ENCODE measurements at regions not wholly inside any gene's neighbourhood (a gene's known extent, or its start where the extent isn't known, plus 50 kb on each side); places are given as distances from the start of the nearest gene placed in this dataset.

GRCh38 chrX:30951003-30951402 is 61.9 kb upstream of the TAB3 start:
- TF ChIP-seq CTCF (IDR thresholded peaks at IDR 0.05; ENCODE audit: borderline replicate concordance, insufficient read depth, low read depth, low read length), result no peak
- H3K4me3 ChIP-seq (ENCODE audit: low read depth, low read length), result no peak overlapping the region

- no peak overlapping the region for H3K4me3 ChIP-seq (ENCODE audit: low read depth, low read length)
- no peak for TF ChIP-seq CTCF (IDR thresholded peaks at IDR 0.05; ENCODE audit: borderline replicate concordance, insufficient read depth, low read depth, low read length)
Measured at GRCh38 chrX:30950391-30950790, 61.3 kb upstream of the TAB3 start.

GRCh38 chrX:30949554-30949953 is 60.5 kb upstream of the TAB3 start:
- TF ChIP-seq CTCF (IDR thresholded peaks at IDR 0.05; ENCODE audit: borderline replicate concordance, insufficient read depth, low read depth, low read length), result no peak
- no peak overlapping the region for H3K4me3 ChIP-seq (ENCODE audit: low read depth, low read length)

GRCh38 chrX:30948626-30949025 is 59.6 kb upstream of the TAB3 start:
- no peak overlapping the region for H3K4me3 ChIP-seq (ENCODE audit: low read depth, low read length)
- TF ChIP-seq CTCF (IDR thresholded peaks at IDR 0.05; ENCODE audit: borderline replicate concordance, insufficient read depth, low read depth, low read length), result no peak

- no peak for TF ChIP-seq CTCF (IDR thresholded peaks at IDR 0.05; ENCODE audit: borderline replicate concordance, insufficient read depth, low read depth, low read length)
- H3K4me3 ChIP-seq (ENCODE audit: low read depth, low read length), result no peak overlapping the region
Measured at GRCh38 chrX:30948051-30948450, 59.0 kb upstream of the TAB3 start.

GRCh38 chrX:30943984-30944383 is 54.9 kb upstream of the TAB3 start:
- TF ChIP-seq CTCF (IDR thresholded peaks at IDR 0.05; ENCODE audit: borderline replicate concordance, insufficient read depth, low read depth, low read length), result no peak
- no peak overlapping the region for H3K4me3 ChIP-seq (ENCODE audit: low read depth, low read length)

- no peak for TF ChIP-seq CTCF (IDR thresholded peaks at IDR 0.05; ENCODE audit: borderline replicate concordance, insufficient read depth, low read depth, low read length)
- no peak overlapping the region for H3K4me3 ChIP-seq (ENCODE audit: low read depth, low read length)
Measured at GRCh38 chrX:30941898-30942297, 52.8 kb upstream of the TAB3 start.

Data from GM12875 (cell line).